ENCODE measurements at regions not wholly inside any gene's neighbourhood (a gene's known extent, or its start where the extent isn't known, plus 50 kb on each side); places are given as distances from the start of the nearest gene placed in this dataset.

DNA sequence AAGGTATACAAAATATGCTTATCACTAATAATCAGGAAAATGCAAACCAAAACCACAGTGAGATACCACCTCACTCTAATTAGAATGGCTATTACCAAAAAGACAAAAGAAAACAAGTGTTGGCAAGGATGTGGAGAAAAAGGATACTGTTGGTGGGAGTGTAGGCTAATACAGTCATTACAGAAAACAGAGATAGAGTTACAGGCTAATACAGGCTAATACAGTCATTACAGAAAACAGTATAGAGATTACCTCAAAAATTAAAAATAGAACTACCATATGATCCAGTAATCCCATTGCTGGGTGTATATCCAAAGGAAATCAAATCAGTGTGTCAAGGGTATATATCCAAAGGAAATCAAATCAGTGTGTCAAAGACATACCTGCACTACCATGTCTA is 238.4 kb downstream of the PLPP3 start:
- no peak overlapping the region for H3K27ac ChIP-seq (ENCODE audit: insufficient read depth, low read length)
- no peak overlapping the region for H3K4me2 ChIP-seq (ENCODE audit: extremely low read depth, insufficient read depth, low read length)

DNA sequence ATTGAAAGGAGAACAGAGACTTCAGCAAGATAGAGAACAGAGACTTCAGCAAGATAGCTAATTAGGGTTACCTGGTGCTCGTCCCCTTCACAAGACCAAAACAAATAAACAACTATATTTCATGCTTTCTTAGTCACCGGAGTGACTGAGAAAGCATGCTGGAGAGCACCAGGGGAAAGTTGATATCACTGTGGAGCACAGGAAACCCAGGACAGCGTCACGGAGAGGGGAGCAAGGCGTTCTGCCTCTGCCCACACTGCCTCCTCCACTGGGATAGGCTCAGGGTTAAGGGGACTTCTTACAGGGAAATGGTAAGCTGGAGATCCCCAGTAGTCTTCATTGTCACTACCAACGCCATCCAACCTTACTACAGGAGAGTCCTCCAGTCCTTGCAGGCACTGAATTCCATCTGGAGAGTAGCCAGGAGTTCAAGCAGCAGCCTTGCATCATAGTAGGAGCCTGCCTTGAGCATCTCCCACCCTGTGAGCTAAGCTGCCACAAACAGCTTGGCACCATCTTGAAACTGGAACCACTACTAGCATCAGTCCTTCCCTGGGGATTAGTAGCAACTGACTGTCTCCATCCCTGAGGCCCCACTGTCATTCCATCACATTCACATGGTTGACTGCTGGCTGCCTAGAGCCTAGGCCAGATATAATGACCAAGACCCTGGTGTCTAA is 239.4 kb downstream of the PLPP3 start:
- Histone ChIP-seq H3K79me2 (ENCODE audit: control insufficient read depth, insufficient read depth, low read length) (no peaks in the 10 kb centered on the region), H3K27ac (ENCODE audit: insufficient read depth, low read length) (no peak overlapping the region), H3K27me3 (ENCODE audit: control insufficient read depth, insufficient read depth, low read length) (no peaks in the 10 kb centered on the region), H3K4me3 (replicated peaks in 1 of 4; ENCODE audit: control extremely low read depth in 1 of 4, insufficient read depth in 1 of 4, low read depth in 3 of 4, low read length in 4 of 4) (no peak overlapping the region), H4K20me1 (ENCODE audit: control insufficient read depth, extremely low read depth, insufficient read depth, low read length) (no peaks in the 10 kb centered on the region), H3K4me1 (ENCODE audit: control insufficient read depth, extremely low read depth, insufficient read depth, low read length) (peaks cover 2% of the 10 kb centered on the region), H3K4me2 (ENCODE audit: extremely low read depth, insufficient read depth, low read length) (no peak overlapping the region), H3K36me3 (ENCODE audit: control insufficient read depth, insufficient read depth, low read length) (no peaks in the 10 kb centered on the region), H3K9me3 (ENCODE audit: control insufficient read depth, insufficient read depth, low read depth, low read length) (no peaks in the 10 kb centered on the region), H3K9ac (ENCODE audit: insufficient read depth, low read length) (no peak overlapping the region), H2AFZ (ENCODE audit: low read length) (no peak overlapping the region)
- peak in 1 of 2 donors; percentile 23 for DNase-seq (ENCODE audit: low read depth in 2 of 2)
- no peak for TF ChIP-seq EZH2 (IDR thresholded peaks at IDR 0.05; ENCODE audit: low read length, missing control alignments)
- TF ChIP-seq, protein P1, sequence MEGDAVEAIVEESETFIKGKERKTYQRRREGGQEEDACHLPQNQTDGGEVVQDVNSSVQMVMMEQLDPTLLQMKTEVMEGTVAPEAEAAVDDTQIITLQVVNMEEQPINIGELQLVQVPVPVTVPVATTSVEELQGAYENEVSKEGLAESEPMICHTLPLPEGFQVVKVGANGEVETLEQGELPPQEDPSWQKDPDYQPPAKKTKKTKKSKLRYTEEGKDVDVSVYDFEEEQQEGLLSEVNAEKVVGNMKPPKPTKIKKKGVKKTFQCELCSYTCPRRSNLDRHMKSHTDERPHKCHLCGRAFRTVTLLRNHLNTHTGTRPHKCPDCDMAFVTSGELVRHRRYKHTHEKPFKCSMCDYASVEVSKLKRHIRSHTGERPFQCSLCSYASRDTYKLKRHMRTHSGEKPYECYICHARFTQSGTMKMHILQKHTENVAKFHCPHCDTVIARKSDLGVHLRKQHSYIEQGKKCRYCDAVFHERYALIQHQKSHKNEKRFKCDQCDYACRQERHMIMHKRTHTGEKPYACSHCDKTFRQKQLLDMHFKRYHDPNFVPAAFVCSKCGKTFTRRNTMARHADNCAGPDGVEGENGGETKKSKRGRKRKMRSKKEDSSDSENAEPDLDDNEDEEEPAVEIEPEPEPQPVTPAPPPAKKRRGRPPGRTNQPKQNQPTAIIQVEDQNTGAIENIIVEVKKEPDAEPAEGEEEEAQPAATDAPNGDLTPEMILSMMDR (conservative IDR thresholded peaks at IDR 0.05 in 1 of 2, IDR thresholded peaks at IDR 0.05 in 1 of 2; ENCODE audit: low read depth in 1 of 2, low read length in 2 of 2) = no peak

More for the DNA sequence above, 238.4 kb downstream of the PLPP3 start:
- Histone ChIP-seq H3K79me2 (ENCODE audit: control insufficient read depth, insufficient read depth, low read length) (no peaks in the 10 kb centered on the region), H3K4me1 (ENCODE audit: control insufficient read depth, extremely low read depth, insufficient read depth, low read length) (peaks cover 2% of the 10 kb centered on the region), H4K20me1 (ENCODE audit: control insufficient read depth, extremely low read depth, insufficient read depth, low read length) (no peaks in the 10 kb centered on the region), H3K27me3 (ENCODE audit: control insufficient read depth, insufficient read depth, low read length) (no peaks in the 10 kb centered on the region), H2AFZ (ENCODE audit: low read length) (no peak overlapping the region), H3K9me3 (ENCODE audit: control insufficient read depth, insufficient read depth, low read depth, low read length) (no peaks in the 10 kb centered on the region), H3K4me3 (replicated peaks in 1 of 4; ENCODE audit: control extremely low read depth in 1 of 4, insufficient read depth in 1 of 4, low read depth in 3 of 4, low read length in 4 of 4) (no peak overlapping the region), H3K36me3 (ENCODE audit: control insufficient read depth, insufficient read depth, low read length) (no peaks in the 10 kb centered on the region), H3K9ac (ENCODE audit: insufficient read depth, low read length) (no peak overlapping the region)
- no peak for DNase-seq (ENCODE audit: low read depth in 2 of 2)
- TF ChIP-seq, protein P1 (conservative IDR thresholded peaks at IDR 0.05 in 1 of 2, IDR thresholded peaks at IDR 0.05 in 1 of 2; ENCODE audit: low read depth in 1 of 2, low read length in 2 of 2) = no peak
- no peak for TF ChIP-seq EZH2 (IDR thresholded peaks at IDR 0.05; ENCODE audit: low read length, missing control alignments)

DNA sequence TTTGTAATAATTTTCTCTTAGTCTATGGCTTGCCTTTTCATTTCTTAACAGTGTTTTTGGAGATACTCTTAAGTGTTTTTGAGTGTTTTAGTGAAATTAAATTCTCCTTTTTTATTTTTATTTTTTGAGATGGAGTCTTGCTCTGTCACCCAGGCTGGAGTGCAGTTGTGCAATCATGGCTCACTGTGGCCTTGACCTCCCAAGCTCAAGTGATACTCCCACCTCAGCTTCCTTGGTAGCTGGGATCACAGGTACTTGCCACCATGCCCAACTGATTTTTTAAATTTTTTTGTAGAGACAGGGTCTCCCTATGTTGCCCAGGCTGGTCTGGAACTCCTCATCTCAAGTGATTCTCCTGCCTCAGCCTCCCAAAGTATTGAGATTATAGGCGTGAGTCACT is 240.3 kb downstream of the PLPP3 start:
- Histone ChIP-seq H3K27ac (ENCODE audit: insufficient read depth, low read length) (no peak overlapping the region), H3K9ac (ENCODE audit: insufficient read depth, low read length) (no peak overlapping the region), H3K9me3 (ENCODE audit: control insufficient read depth, insufficient read depth, low read depth, low read length) (no peaks in the 10 kb centered on the region), H3K4me2 (ENCODE audit: extremely low read depth, insufficient read depth, low read length) (no peak overlapping the region), H2AFZ (ENCODE audit: low read length) (no peak overlapping the region), H4K20me1 (ENCODE audit: control insufficient read depth, extremely low read depth, insufficient read depth, low read length) (no peaks in the 10 kb centered on the region), H3K79me2 (ENCODE audit: control insufficient read depth, insufficient read depth, low read length) (no peaks in the 10 kb centered on the region), H3K4me1 (ENCODE audit: control insufficient read depth, extremely low read depth, insufficient read depth, low read length) (peaks cover 2% of the 10 kb centered on the region), H3K27me3 (ENCODE audit: control insufficient read depth, insufficient read depth, low read length) (no peaks in the 10 kb centered on the region), H3K4me3 (replicated peaks in 1 of 4; ENCODE audit: control extremely low read depth in 1 of 4, insufficient read depth in 1 of 4, low read depth in 3 of 4, low read length in 4 of 4) (no peak overlapping the region), H3K36me3 (ENCODE audit: control insufficient read depth, insufficient read depth, low read length) (no peaks in the 10 kb centered on the region)
- DNase-seq (ENCODE audit: low read depth in 2 of 2) = peak in 1 of 2 donors; percentile 8
- no peak for TF ChIP-seq EZH2 (IDR thresholded peaks at IDR 0.05; ENCODE audit: low read length, missing control alignments)
- TF ChIP-seq, protein P1 (conservative IDR thresholded peaks at IDR 0.05 in 1 of 2, IDR thresholded peaks at IDR 0.05 in 1 of 2; ENCODE audit: low read depth in 1 of 2, low read length in 2 of 2) = no peak
